ENCODE measurements at regions not wholly inside any gene's neighbourhood (a gene's known extent, or its start where the extent isn't known, plus 50 kb on each side); places are given as distances from the start of the nearest gene placed in this dataset.

DNA sequence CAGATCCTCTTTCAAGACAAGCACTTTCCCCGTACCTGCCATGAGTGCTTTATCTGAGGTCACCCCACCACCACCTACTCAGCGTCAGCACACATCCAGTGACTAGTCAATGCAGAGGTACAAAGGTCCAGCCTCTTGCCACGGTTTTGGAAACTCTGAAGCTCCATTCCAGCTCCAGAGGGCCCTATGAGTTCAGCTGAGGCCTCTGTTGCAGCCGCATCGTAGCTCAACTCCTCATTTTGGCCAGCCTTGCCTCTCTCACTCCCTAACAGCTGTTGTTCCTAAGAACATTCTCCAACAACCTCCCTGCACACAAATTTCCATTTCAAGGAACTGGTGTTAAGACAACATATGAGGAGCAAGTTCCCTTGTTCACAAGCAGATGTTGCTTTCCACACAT is 405.1 kb upstream of the PROK2 start:
- Mint-ChIP-seq H3K36me3 (ENCODE audit: low read depth) (no peaks in the 10 kb centered on the region), H3K27ac (no peak overlapping the region)

DNA sequence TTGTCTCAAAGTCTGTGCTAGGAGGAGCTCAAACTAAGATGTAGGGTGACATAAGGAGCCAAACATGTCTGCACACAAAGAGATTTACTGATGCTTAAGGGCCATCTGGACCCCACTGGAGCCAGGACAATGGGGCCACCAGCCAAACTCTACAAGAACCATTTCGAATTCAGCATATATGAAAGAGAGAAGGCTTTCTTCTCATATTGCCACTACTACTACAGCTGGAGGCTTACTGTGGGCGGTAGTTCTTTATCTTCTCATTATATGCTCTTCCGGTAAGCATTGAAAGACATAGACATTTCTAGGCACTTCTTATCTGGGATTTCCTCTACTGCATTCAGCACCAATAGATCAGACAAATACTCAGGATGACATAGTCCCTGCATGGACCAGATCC is 404.4 kb upstream of the PROK2 start:
- DNase-seq: no peak
- Mint-ChIP-seq H3K27me3 (ENCODE audit: low read depth, poor library complexity) (peaks cover 11% of the 10 kb centered on the region), H3K27ac (no peak overlapping the region), H3K4me3 (no peak overlapping the region), H3K9me3 (peaks cover 31% of the 10 kb centered on the region), H3K4me1 (peaks cover 14% of the 10 kb centered on the region), H3K36me3 (ENCODE audit: low read depth) (no peaks in the 10 kb centered on the region)
- TF ChIP-seq, protein P1, sequence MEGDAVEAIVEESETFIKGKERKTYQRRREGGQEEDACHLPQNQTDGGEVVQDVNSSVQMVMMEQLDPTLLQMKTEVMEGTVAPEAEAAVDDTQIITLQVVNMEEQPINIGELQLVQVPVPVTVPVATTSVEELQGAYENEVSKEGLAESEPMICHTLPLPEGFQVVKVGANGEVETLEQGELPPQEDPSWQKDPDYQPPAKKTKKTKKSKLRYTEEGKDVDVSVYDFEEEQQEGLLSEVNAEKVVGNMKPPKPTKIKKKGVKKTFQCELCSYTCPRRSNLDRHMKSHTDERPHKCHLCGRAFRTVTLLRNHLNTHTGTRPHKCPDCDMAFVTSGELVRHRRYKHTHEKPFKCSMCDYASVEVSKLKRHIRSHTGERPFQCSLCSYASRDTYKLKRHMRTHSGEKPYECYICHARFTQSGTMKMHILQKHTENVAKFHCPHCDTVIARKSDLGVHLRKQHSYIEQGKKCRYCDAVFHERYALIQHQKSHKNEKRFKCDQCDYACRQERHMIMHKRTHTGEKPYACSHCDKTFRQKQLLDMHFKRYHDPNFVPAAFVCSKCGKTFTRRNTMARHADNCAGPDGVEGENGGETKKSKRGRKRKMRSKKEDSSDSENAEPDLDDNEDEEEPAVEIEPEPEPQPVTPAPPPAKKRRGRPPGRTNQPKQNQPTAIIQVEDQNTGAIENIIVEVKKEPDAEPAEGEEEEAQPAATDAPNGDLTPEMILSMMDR (IDR thresholded peaks at IDR 0.05): no peak

More for the DNA sequence above, 405.1 kb upstream of the PROK2 start:
- Mint-ChIP-seq H3K4me1 (peaks cover 14% of the 10 kb centered on the region), H3K27me3 (ENCODE audit: low read depth, poor library complexity) (peaks cover 11% of the 10 kb centered on the region), H3K9me3 (peaks cover 25% of the 10 kb centered on the region), H3K4me3 (no peak overlapping the region)
- no peak for DNase-seq
- TF ChIP-seq, protein P1 (IDR thresholded peaks at IDR 0.05): no peak

DNA sequence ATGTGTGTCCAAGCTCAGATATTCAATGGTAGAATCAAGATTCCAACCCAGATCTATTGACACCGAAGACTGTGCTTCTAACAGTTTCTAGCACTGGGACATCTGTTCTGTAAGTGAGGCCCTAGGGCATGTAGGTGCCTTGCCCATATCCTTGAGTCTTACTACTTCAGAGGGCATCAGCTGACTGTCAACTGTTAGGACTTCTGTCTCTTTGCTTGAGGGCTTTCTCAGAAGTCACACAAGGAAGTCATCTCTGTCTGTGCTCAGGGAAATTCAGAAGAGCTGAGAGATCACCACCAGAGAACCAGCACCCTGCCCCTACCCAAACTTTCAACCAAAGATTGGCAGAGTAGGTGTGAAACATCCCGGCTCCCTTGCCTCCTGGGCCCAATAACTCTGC is 403.6 kb upstream of the PROK2 start:
- no peaks in the 10 kb centered on the region for H3K36me3 Mint-ChIP-seq (ENCODE audit: low read depth)
- H3K4me1 Mint-ChIP-seq: peaks cover 8% of the 10 kb centered on the region
- H3K27ac Mint-ChIP-seq: no peak overlapping the region
- peaks cover 37% of the 10 kb centered on the region for H3K9me3 Mint-ChIP-seq
- H3K27me3 Mint-ChIP-seq (ENCODE audit: low read depth, poor library complexity): peaks cover 12% of the 10 kb centered on the region
- DNase-seq: no peak
- H3K4me3 Mint-ChIP-seq: no peak overlapping the region
- TF ChIP-seq, protein P1 (IDR thresholded peaks at IDR 0.05): no peak

DNA sequence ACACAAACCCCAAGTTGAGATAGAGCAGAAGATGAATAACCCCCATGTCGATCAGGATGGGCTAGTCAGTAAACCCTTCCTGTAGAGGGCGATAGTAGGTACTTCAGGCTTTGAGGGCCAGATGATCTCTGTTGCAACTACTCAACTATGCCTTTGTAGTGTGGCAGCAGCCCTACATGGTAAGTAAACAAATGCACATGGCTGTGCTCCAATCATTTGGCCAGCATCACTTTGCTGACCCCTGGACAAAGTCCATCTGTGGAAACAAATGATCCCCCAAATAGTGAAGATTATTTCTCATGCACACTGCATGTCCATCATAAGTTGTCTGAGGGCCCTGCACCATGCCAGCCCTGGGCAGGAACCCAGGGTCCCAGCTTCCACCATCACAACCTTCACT is 402.2 kb upstream of the PROK2 start:
- Mint-ChIP-seq H3K36me3 (ENCODE audit: low read depth) (no peaks in the 10 kb centered on the region), H3K27me3 (ENCODE audit: low read depth, poor library complexity) (peaks cover 15% of the 10 kb centered on the region), H3K27ac (no peak overlapping the region), H3K4me1 (peaks cover 17% of the 10 kb centered on the region), H3K9me3 (peaks cover 31% of the 10 kb centered on the region), H3K4me3 (no peak overlapping the region)
- no peak for DNase-seq
- TF ChIP-seq, protein P1 (IDR thresholded peaks at IDR 0.05): no peak

DNA sequence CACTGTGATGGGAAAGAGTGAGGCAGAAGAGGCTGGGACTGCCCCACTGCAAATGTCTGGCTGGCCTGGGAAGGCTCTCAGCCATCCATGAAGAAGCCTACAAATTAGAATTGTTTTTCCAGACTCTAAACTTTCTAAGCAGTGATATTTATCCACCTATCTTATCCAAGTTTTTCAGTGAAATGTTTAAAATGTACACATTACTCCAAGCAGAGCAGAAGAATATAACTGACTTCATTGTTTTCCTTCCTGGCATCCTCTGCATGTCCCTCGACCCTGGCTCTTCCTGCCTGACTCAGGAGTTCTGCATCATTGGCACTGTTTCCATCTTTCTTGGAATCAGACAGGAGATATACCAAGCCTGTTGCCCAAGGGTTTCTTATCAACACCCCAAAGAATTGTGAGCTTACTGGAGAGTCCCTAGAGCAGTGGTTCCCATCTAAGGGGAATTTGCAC is 401.5 kb upstream of the PROK2 start:
- DNase-seq: no peak
- TF ChIP-seq, protein P1 (IDR thresholded peaks at IDR 0.05): no peak
- H3K36me3 Mint-ChIP-seq (ENCODE audit: low read depth): no peaks in the 10 kb centered on the region
- H3K9me3 Mint-ChIP-seq: peaks cover 25% of the 10 kb centered on the region
- H3K4me1 Mint-ChIP-seq: peaks cover 23% of the 10 kb centered on the region
- H3K4me3 Mint-ChIP-seq: no peak overlapping the region
- H3K27ac Mint-ChIP-seq: no peak overlapping the region
- peaks cover 15% of the 10 kb centered on the region for H3K27me3 Mint-ChIP-seq (ENCODE audit: low read depth, poor library complexity)

DNA sequence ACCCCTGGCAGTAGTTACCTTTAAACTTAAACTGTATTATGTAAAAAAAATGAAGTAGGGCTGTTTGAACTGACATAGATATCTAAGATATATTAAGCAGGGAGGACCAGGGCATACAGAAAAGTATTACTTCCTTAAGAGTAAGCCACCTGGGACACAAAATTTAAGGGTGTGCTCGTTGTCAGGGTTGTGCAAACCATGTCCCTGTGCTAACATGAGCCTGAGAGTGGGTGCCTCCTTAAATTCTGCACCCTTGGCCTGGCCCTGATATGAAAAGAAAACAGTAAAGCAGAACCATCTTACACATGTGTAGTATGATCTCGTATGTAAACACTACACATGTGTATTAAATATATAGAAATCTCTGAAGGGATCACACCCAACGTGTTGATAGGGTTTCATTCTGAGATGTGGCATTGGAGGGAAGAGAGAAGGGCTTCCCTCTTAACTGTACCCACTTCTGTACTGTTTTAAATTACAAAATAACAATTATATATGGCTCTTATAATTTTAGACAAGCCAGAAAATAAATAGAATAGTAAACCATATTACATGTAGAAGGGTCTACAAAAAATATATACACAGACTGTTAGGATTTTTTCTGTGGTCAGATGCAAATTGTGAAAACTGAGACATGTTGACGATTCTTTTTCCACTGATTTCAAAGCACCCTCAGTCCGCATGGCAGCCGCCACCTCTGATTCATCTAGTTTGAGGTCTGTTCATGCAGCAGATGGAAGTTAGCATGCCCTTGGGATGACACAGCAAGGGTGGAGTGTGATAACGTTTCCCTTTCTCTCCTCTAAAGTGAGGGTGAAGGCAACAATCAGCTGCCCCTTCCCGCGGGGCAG is 400.8 kb upstream of the PROK2 start:
- TF ChIP-seq, protein P1 (IDR thresholded peaks at IDR 0.05): no peak
- peaks cover 19% of the 10 kb centered on the region for H3K9me3 Mint-ChIP-seq
- H3K4me1 Mint-ChIP-seq: peaks cover 23% of the 10 kb centered on the region
- no peak for DNase-seq
- no peak overlapping the region for H3K4me3 Mint-ChIP-seq
- H3K36me3 Mint-ChIP-seq (ENCODE audit: low read depth): no peaks in the 10 kb centered on the region
- H3K27me3 Mint-ChIP-seq (ENCODE audit: low read depth, poor library complexity): peaks cover 10% of the 10 kb centered on the region
- no peak overlapping the region for H3K27ac Mint-ChIP-seq
